ENCODE measurements at regions not wholly inside any gene's neighbourhood (a gene's known extent, or its start where the extent isn't known, plus 50 kb on each side); places are given as distances from the start of the nearest gene placed in this dataset.
"Not testable (repeated sequence)": the region's sequence is repeated elsewhere in the genome, so short reads cannot be mapped to it uniquely, and the experiment has no call there.

DNA sequence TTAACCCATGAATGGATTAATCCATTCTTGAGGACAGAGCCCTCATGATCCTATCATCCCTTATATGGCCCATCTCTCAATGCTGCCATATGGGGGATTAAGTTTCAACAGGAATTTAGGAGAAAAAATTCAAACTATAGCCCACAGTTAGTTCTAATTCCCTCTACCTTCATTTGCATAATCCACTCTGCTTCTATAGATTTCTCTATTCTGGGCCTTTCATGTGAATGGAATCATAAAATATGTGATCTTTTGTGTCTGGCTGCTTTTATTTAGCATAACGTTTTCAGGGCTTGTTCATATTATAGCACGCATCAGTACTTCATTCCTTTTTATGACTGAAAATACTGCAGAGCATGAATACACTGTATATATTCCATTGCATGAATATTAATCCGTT lies 55.4 kb downstream of the CTSL start:
- DNase-seq (ENCODE audit: low read depth) = no peak

DNA sequence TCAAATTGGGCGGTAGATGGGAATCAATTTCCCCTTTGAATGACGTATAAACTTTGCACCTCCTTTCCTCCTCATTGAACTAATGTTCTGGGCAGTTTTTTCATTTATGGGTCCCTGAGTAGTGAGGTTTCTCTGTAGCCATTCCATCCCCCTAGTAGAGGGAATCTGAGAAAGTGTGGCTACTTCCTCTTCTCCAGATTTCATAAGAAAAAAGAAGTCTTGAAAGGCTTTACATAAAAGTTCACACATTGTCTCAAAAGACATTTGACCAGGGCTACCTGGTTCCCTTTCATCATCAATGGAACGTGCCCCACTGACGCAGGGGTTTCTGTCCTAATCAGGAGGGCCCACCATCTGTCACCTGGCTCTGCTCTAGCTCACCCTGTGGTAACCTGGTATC lies 57.3 kb downstream of the CTSL start:
- DNase-seq (ENCODE audit: low read depth) = no peak

DNA sequence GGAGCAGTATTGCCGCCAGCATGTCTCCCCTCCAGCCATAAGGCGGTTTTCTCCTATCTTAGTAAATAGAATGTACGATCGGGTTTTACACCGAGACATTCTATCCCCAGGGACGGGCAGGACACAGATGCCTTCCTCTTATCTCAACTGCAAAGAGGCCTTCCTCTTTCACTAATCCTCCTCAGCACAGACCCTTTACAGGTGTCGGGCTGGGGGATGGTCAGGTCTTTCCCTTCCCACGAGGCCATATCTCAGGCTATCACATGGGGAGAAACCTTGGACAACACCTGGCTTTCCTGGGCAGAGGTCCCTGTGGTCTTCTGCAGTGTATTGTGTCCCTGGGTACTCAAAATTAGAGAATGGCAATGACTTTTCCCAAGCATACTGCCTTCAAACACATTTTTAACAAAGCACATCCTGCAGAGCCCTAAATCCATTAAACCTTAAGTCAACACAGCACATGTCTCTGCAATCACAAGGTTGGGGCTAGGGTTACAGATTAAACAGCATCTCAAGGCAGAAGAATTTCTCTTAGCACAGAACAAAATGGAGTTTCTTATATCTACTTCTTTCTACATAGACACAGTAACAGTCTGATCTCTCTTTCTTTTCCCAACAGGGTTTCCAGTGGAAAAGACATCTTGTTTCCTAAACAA lies 59.5 kb downstream of the CTSL start:
- not testable (repeated sequence) for DNase-seq (ENCODE audit: low read depth)

DNA sequence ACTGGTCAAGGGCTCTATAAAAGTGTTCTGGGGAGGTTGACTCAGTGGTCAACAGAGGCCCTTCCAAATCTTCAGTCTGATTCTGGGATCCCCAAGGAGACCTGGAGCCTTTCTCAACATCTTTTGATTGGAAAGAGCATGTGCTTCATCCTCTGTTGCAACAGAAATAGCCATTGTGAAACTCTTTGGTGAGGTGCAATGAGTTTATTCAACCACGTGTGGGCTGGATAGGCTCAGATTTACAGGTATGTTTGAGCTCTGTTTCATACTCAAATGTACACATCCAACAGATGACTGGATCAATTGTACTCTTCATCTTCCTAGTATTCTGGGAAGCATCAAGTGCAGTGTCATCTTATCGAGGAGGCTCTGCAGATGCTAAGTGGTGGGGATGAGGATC lies 60.5 kb downstream of the CTSL start:
- no peak for DNase-seq (ENCODE audit: low read depth)

DNA sequence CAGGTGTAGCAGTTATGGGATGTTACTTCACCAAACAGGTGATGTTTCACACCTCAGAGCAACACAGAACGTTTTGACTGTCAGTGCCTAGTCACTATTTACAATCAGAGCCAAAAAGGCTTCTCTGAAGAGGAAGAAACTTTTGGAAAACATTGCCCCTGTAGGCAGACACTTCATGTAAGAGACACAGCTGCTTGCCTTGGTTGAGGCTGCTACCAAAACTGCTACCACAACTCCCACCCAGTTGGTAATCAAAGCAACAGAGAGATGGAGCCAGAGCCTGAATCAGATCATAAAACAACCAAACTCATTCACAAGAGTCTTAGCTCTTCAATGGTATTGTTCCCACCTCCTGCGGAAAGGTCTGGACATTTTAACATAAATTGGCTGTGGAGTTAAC lies 61.0 kb downstream of the CTSL start:
- DNase-seq (ENCODE audit: low read depth) = no peak

DNA sequence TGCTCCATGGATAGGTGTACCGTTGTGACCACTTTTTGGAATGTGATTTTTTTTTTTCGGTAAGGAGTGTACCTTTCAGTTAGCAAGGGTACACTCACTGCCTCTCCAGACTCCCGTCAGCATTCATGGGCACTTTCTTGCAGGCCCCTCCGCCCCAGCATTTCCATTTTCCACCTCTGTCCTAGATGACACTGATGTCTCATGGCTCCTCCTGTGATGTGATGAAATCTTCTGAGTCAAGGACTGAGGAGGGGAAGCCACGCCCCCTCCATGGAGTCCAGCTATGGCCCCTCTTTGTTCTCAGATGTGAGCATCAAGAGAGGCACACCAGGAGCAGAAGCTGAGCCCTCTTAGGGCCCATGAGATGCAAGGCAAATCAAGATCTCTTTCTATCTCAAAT lies 61.8 kb downstream of the CTSL start:
- no peak for DNase-seq (ENCODE audit: low read depth)

DNA sequence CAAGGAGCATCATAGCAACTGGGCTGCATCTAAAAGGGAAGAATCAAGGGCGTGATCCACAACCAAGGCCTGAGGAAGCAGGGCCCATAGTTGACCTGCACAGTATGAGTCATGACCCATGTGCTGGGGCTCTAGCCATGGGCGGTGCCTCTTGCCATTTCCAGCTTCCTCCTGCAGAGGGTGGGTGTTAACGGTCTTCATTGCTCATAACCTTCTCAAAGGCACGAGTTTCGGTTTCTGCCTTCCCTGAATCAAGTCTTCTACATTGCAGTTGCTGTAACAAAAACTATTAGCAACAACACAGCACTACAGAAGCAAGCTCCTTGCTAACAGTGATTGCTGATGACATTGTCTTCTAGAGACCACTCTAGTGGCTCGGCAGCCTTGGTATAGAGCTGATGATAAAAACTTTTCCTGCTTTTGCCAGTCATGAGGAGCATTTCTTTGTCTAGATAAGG lies 66.9 kb downstream of the CTSL start:
- peak; percentile 25 for DNase-seq (ENCODE audit: low read depth)

DNA sequence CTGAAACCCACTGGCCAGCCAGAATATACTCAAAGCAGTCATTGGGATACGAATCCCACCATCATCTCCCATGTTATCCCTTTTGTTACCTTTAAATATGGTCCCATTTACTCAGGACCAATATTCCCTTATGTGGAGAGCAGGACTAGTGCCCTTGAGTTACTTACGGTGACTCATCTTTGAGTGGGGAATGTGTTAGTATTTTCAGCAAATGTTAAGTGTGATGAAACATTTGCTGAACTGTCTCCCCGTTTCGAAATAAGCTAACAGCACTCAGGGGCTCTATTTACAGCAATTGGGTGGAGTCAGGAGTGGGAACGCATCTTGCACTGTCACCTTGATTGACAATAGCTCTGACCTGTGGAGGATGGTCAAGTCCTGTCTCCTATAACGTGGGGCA lies 67.4 kb downstream of the CTSL start:
- DNase-seq (ENCODE audit: low read depth) = no peak

DNA sequence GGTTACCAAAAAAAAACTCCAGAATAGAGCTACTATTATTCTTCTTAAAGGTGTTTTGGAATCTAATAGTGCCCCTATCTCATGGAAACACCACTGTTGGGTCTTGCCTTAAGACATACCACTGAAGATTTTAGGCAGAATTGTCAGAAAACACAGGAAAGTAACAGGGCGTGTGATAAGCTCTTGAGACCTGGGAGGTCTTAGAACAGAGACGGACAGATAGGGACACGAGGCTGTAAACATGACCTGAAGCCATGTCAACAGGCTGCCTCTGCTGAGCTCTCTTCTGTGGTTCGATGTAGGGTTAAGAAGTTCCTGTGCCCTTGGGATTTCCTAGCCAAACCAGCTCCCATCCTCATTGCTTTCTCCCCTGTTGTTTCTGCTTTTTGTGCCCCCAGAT lies 69.3 kb downstream of the CTSL start:
- DNase-seq (ENCODE audit: low read depth) = no peak

DNA sequence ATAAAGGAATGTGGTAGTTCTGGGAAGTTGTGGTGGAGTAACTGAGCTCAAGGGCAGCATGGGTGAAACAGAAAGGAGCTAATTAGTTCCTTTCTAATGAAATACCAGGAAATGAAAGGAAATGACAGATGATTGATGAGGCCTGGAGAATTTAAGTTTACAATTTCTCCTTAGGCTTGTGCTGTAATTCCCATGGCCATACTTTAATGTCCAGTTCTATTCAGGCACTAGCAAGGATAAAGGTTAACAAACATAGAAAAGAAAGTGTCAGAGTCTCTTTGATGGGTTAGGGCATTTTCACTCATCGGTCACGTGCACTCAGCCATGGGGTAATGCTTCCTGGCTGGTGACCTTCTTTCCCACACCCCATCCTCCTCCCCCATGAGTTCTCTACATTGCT lies 70.3 kb downstream of the CTSL start:
- DNase-seq (ENCODE audit: low read depth) = no peak

DNA sequence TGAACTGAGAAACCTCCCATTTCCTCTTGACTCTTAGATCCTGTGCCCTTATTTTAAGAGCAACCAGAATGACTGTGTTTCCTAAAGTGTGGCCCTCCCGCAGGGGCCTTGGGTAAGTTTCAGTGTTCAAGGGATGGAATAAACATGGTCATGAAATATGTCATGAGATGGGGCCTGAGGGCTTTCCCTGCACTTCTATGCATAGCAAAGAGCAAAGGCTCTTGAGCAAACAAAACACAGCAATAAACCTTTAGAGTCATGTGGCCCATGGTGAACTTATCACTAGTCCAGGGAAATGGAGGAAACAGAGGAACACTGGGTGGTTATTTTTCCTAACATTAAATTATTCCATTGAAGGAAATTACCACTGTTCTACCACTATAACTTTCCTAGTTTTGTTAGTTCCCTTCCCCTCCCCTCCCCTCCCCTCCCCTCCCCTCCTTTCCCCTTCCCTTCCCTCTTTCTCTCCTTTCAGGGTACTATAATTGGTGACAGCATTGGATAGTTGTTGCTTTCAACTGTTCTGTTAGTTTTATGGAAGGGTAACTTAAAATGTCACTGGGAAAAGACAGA lies 72.4 kb downstream of the CTSL start:
- no peak for DNase-seq (ENCODE audit: low read depth)

DNA sequence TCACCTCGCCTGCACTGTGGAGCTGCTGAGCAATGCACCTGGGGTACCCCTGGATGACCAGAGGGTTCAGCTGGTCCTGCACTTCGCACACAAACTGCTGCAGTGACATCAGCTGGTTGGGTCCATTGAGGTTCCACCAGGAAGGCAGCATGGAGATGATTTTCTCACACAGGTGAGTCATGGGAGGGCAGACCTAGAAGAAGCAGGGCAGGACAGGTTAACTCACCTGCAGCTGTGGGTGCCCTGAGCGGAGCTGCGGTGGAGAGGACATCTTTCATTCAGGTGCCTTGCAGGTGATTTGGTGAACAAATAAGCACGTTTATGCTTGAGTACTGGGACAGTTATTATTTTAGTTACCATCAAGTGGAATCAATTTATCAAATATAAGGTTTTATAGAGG lies 73.6 kb downstream of the CTSL start:
- DNase-seq (ENCODE audit: low read depth) = no peak

DNA sequence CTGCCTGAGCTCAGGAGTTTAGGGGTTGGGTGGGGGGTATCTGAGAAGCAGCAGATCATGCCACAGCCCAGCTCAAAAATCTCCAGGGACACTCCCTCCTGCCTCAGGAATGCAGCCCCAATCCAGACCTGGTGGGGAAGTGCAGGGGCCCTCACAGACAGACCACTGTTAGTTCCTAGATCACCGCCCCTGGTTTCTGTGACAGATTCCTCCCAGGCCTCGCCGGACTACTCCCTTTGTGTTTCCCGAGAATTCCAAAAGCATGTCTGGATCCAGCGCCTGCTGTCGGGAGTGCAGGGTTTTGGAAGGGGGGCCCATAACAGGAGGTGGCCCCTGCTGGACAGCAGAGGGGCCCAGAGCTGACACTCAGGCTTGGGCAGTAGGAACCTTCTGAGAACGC lies 74.5 kb downstream of the CTSL start:
- DNase-seq (ENCODE audit: low read depth) = no peak

DNA sequence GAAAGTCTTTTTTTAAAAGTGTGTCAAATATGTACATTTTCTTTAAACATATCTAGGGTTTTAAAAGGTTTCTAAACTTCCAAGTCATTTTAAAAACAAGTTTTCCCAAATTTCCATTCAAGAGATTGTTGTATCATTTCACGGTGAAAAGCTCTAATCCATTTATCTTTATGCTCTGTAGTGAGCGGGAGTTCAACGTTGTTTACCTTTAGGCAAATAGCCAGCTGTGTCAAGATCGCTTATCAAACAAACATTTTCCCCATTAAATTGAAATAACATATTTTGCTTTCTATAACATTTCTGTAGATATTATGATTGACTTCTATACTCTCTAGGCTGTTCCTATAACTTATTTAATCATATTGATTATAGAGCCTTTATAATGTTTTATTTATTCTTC lies 75.1 kb downstream of the CTSL start:
- no peak for DNase-seq (ENCODE audit: low read depth)

DNA sequence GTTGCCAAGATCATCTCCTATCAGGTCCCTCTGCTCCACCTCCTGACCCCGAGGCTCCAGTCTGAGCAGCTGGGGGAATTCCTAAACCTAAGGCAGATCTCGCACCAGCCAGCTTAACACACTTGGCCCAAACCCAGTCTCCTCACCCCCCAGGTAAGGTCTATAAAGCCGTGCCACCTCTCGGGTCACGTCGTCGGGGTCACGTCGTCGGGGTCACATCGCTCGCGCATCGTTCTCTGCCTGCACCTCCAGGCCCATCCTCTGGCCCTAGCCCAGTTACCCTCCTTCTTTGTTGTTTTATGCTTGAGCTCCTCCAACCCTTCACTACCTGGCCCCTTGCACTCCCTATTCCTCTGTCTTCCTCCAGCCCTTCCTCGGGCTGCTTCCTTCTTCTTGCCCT lies 77.2 kb downstream of the CTSL start:
- no peak for DNase-seq (ENCODE audit: low read depth)

DNA sequence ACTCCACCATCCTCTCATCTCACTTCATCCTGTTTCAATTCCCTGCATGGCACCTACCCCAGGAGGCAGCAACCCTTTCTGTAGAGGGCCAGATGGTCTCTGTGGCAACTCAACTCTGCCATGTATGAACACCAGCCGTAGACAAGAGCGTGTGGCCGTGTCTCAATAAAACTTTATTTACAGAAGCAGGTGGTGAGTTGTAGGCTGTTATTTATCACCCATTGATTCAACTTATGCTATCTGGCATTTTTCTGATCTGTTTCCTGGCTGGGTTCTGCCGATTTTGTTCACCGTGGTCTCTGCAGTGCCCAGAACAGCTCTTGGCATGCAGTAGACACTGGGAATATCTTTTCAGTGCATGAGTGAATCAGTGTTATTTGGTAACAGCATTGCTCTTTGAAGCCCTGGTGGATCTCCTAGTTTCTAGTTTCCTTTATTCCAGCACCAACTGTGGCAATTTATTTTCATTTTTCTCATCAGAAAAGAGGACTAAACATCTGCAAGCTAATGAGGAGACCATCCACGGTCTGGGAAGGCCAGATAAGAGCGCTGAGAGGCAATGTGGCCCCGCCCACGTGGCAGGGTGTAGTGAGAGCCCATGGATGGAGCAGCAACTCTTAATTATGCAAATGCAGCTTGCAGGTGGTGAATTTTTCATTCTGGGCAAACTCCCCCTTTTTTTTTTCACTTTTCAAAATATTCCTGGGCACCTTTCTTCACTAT lies 77.9 kb downstream of the CTSL start:
- no peak for DNase-seq (ENCODE audit: low read depth)

DNA sequence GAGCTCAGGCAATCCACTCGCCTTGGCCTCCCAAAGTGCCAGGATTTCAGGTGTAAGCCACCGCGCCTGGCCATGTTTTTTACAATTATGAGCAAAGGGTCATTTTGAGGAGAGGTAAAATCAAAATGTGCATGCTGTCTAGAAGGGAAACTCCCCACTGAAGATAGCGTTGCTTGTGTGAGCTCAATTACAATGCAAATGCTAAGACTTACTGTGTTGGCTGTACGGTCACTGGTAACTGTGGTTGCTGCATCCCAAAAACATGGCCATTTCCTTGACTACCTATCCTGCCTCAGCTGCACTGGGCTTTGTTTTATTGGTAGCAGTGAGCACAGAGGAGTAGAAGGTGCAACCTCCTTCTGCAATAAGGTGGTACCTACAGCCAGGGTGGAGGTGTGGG lies 77.4 kb upstream of the SPATA31E1 start:
- no peak for DNase-seq (ENCODE audit: low read depth)

DNA sequence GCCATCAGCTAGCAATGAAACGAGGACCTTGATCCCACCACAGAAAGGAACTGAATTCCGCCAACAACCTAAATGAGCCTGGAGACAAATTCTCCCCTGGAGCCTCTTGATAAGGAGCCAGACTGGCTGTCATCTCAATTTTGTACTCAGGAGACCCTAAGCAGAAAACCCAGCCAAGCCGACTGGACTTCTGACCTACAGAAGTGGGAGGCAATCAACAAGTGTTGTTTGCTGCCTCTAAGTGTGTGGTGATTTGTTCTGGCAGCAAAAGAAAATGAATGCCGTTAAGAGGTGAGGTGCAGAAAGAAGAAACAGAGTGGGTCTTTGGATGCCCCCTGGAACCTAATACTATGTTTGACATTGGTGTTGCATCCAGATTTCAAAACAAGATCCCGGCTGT lies 72.7 kb upstream of the SPATA31E1 start:
- DNase-seq (ENCODE audit: low read depth) = no peak

DNA sequence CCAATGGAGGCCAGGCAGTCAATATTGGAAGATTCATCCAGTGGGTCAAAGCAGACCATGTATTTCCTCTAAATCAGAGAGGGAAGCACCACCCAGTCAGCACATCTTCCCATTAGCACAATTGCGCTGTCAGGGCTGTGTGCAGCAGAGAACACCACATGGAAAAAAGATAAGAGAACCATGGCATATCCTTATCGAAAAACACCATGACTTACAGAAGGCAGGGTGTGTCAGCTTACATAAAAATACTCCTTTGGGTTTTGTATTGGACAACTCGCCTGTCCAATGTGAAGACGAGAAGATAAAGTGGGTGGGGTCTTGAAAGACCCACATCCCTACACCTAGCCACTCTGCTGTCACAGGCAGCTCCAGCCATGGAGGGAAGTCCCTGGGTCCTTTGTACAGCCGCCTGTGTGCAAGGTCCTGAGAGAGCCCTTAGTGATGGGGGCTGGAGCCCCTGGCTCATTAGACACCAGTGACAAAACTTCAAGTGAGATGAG lies 71.9 kb upstream of the SPATA31E1 start:
- DNase-seq (ENCODE audit: low read depth) = no peak

DNA sequence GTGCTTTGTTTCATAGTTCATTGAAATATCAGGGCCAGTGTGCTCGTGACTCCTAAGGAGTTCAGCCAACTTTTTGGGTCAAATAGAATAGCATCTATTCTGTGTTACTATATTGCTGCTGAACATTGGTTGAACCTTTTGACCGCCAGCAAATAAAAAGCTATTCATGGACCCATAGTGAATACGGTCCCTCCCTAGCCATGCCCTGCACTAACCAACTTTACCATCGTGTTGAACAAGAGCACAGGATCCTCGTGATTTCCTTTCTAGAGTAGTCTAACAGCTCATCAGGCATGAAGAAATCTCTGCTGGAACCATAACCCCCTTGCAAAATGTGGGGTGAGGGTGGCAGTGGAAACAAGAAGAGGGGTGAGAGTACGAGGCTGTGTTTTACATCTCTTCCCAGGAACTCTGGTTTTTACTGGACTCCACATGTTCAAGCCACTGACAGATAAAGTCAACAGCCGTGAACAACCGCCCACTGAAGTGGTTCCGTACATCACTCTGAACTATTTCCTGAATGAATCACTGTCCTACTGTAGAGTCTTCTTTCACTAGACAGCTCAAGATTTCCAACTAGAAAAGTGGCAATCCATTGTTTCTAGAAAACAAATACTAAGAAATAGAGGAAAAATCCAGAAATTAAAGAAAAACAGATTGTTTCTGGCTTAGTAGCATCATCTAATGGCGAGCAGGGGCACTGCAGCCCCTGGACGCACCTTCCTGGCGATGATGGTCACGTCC lies 70.1 kb upstream of the SPATA31E1 start:
- DNase-seq (ENCODE audit: low read depth) = peak; percentile 7

DNA sequence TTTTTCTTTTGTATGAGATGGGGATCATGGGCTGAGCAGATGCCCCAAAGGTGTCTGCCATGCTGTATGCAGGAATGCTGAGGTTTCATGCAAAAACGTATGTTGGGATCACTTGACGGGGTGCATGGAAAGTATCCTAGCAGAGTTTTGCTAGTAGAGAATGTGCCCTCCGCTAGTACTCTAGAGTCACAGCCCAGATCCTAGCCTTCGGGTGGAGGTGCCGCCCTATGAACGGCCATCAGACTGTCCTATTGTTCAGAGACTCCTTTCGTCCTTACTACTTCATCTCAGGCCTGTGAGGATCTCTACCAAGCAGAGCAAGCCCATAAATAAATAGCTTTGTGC lies 69.6 kb upstream of the SPATA31E1 start:
- no peak for DNase-seq (ENCODE audit: low read depth)

DNA sequence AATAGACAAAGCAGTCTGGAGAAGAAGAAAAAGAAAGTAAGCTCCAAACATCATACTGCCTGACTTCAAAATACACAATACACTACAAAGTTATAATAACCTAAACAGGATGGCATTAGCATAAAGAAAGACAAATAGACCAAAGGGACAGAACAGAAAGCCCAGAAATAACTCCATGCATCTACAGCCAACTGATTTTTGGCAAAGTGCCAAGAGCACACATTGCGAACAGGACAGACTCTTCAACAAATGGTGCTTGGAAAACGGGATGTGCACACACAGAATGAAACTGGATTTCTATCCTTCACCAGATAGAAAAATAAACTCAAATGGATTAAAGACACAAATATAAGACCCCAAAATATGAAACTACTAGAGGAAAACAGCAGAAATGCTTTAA lies 66.6 kb upstream of the SPATA31E1 start:
- DNase-seq (ENCODE audit: low read depth) = no peak

DNA sequence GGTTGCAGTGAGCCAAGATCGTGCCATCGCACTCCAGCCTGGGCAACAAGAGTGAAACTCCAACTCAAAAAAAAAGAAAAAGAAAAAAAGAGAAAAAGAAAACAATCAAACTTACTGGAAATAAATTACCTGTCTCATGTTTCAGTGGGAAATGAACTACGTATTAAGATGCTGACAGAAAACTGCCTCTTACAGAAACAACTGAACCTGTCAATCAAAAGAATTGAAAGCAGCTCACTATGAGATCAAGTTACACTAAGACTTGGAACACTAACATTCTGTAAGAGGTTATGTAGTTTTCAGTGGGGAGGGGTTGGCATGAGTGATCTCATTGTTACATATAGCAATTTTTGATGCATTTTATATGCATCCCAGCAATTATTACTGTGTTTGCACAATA lies 64.4 kb upstream of the SPATA31E1 start:
- DNase-seq (ENCODE audit: low read depth) = no peak

Data from stimulated activated CD8-positive, alpha-beta memory T cell treated with anti-CD3 and anti-CD28 coated beads, Interleukin-4, amount 100 ng/mL, for 24 hours (primary cell).